Liver (tissue), 3 donors: ENCODE measurements at regions not wholly inside any gene's neighbourhood (a gene's known extent, or its start where the extent isn't known, plus 50 kb on each side); places are given as distances from the start of the nearest gene placed in this dataset.
"Not testable (repeated sequence)": the region's sequence is repeated elsewhere in the genome, so short reads cannot be mapped to it uniquely, and the experiment has no call there.

Source experiments
- FOXA2 ChIP-seq: IDR thresholded peaks from 2 replicates; pipeline ENCODE4 v1.6.1; 2016; ENCODE audit warnings: antibody characterized with exemption
- RAD21 ChIP-seq, 2 donors: IDR thresholded peaks; 2 replicates each; pipeline ENCODE4 v1.6.1; 2016; ENCODE audit warnings: antibody characterized with exemption in 2 of 2, mild to moderate bottlenecking in 2 of 2
- RXRA ChIP-seq, 2 donors: IDR thresholded peaks; 2 replicates each; pipeline ENCODE4 v1.6.1; 2017 to 2018; ENCODE audit warnings: antibody characterized with exemption in 2 of 2, mild to moderate bottlenecking in 1 of 2
- TAF1 ChIP-seq: conservative IDR thresholded peaks from 2 replicates; pipeline ENCODE4 v1.6.1; 2016; ENCODE audit warnings: antibody characterized with exemption, mild to moderate bottlenecking
- TF ChIP-seq, protein P1 (sequence below): fragments of 150-350 bp; IDR thresholded peaks from 2 replicates; pipeline ENCODE4 v1.5.1; 2017; ENCODE audit warnings: improper control_type of control experiment, low read depth, low read length; ENCODE audit not compliant: missing input control
- TF ChIP-seq, protein P2 (sequence below): IDR thresholded peaks from 2 replicates; pipeline ENCODE4 v1.6.1; 2016; ENCODE audit warnings: antibody characterized with exemption
- TF ChIP-seq, protein P3 (sequence below): IDR thresholded peaks from 2 replicates; pipeline ENCODE4 v1.6.1; 2016; ENCODE audit warnings: antibody characterized with exemption, mild to moderate bottlenecking
- donor health status: healthy.
- donor health status: healthy.

DNA sequence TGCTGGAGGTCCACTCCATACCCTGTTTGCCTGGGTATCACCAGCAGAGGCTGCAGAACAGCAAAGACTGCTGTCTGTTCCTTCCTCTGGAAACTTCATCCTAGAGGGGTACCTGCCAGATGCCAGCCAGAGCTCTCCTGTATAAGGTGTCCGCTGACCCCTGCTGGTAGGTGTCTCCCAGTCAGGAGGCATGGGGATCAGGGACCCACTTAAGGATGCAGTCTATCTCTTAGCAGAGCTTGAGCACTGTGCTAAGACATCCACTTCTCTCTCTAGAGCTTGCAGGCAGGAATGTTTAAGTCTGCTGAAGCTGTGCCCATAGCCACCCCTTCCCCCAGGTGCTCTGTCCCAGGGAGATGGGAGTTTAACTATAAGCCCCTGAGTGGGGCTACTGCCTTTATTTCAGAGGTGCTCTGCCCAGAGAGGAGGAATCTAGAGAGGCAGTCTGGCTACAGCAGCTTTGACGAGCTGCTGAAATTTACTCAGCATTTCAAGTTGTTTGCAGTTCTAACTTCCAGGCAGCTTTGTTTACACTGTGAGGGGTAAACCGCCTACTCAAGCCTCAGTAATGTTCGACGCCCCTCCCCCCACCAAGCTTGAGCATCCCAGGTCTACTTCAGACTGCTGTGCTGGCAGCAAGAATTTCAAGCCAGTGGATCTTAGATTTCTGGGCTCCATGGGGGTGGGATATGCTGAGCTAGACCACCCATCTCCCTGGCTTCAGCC lies 74.5 kb upstream of the GORAB start:
- not testable (repeated sequence) for TF ChIP-seq FOXA2; TAF1; RXRA (IDR thresholded peaks at IDR 0.05)
- TF ChIP-seq RAD21 (IDR thresholded peaks at IDR 0.05), result peak in 1 of 2 donors; percentile 14
- TF ChIP-seq, protein P1, sequence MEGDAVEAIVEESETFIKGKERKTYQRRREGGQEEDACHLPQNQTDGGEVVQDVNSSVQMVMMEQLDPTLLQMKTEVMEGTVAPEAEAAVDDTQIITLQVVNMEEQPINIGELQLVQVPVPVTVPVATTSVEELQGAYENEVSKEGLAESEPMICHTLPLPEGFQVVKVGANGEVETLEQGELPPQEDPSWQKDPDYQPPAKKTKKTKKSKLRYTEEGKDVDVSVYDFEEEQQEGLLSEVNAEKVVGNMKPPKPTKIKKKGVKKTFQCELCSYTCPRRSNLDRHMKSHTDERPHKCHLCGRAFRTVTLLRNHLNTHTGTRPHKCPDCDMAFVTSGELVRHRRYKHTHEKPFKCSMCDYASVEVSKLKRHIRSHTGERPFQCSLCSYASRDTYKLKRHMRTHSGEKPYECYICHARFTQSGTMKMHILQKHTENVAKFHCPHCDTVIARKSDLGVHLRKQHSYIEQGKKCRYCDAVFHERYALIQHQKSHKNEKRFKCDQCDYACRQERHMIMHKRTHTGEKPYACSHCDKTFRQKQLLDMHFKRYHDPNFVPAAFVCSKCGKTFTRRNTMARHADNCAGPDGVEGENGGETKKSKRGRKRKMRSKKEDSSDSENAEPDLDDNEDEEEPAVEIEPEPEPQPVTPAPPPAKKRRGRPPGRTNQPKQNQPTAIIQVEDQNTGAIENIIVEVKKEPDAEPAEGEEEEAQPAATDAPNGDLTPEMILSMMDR, result not testable (repeated sequence)
- TF ChIP-seq, protein P2, sequence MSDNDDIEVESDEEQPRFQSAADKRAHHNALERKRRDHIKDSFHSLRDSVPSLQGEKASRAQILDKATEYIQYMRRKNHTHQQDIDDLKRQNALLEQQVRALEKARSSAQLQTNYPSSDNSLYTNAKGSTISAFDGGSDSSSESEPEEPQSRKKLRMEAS, result not testable (repeated sequence)
- TF ChIP-seq, protein P3, sequence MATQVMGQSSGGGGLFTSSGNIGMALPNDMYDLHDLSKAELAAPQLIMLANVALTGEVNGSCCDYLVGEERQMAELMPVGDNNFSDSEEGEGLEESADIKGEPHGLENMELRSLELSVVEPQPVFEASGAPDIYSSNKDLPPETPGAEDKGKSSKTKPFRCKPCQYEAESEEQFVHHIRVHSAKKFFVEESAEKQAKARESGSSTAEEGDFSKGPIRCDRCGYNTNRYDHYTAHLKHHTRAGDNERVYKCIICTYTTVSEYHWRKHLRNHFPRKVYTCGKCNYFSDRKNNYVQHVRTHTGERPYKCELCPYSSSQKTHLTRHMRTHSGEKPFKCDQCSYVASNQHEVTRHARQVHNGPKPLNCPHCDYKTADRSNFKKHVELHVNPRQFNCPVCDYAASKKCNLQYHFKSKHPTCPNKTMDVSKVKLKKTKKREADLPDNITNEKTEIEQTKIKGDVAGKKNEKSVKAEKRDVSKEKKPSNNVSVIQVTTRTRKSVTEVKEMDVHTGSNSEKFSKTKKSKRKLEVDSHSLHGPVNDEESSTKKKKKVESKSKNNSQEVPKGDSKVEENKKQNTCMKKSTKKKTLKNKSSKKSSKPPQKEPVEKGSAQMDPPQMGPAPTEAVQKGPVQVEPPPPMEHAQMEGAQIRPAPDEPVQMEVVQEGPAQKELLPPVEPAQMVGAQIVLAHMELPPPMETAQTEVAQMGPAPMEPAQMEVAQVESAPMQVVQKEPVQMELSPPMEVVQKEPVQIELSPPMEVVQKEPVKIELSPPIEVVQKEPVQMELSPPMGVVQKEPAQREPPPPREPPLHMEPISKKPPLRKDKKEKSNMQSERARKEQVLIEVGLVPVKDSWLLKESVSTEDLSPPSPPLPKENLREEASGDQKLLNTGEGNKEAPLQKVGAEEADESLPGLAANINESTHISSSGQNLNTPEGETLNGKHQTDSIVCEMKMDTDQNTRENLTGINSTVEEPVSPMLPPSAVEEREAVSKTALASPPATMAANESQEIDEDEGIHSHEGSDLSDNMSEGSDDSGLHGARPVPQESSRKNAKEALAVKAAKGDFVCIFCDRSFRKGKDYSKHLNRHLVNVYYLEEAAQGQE, result not testable (repeated sequence)
